ENCODE measurements at regions not wholly inside any gene's neighbourhood (a gene's known extent, or its start where the extent isn't known, plus 50 kb on each side); places are given as distances from the start of the nearest gene placed in this dataset.

DNA sequence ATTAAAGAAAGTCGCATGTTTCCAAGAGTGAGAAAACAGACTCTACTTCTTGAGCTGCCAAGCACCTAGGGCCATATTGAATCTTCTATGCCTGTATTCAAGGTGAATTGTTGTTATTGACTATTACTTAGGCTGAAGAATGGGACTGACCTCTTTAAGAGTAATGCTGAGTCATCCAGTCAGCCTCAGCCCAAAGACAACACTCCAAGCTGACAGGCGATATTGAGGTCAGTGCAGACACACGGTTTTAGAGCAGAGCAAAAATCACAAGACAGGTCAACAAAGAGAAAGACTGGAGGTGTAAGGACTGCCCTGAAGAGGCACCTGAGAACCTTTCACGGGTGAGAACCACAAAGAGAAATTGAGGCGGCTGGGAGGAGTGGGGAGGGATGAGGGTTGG, 146.9 kb downstream of the MIS18A start:
- TF ChIP-seq POLR2A (IDR thresholded peaks at IDR 0.05), result no peak
- TF ChIP-seq, protein P1, sequence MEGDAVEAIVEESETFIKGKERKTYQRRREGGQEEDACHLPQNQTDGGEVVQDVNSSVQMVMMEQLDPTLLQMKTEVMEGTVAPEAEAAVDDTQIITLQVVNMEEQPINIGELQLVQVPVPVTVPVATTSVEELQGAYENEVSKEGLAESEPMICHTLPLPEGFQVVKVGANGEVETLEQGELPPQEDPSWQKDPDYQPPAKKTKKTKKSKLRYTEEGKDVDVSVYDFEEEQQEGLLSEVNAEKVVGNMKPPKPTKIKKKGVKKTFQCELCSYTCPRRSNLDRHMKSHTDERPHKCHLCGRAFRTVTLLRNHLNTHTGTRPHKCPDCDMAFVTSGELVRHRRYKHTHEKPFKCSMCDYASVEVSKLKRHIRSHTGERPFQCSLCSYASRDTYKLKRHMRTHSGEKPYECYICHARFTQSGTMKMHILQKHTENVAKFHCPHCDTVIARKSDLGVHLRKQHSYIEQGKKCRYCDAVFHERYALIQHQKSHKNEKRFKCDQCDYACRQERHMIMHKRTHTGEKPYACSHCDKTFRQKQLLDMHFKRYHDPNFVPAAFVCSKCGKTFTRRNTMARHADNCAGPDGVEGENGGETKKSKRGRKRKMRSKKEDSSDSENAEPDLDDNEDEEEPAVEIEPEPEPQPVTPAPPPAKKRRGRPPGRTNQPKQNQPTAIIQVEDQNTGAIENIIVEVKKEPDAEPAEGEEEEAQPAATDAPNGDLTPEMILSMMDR (IDR thresholded peaks at IDR 0.05), result no peak
- Histone ChIP-seq H3K9me3 (no peaks in the 10 kb centered on the region), H3K4me1 (no peaks in the 10 kb centered on the region), H3K4me3 (no peak overlapping the region), H3K27ac (no peak overlapping the region), H3K36me3 (no peaks in the 10 kb centered on the region), H3K27me3 (no peaks in the 10 kb centered on the region)
- intact Hi-C loops (cut with DNase I), result no loop called here
- DNase-seq (no peak), ATAC-seq (peak in 2 of 4 donors; percentile 56 to 75)
- WGBS (ENCODE audit: insufficient coverage, low coverage, low lambda C conversion rate, missing lambda C conversion rate), result 49% methylated on average over 5 of the region's 5 CpGs

DNA sequence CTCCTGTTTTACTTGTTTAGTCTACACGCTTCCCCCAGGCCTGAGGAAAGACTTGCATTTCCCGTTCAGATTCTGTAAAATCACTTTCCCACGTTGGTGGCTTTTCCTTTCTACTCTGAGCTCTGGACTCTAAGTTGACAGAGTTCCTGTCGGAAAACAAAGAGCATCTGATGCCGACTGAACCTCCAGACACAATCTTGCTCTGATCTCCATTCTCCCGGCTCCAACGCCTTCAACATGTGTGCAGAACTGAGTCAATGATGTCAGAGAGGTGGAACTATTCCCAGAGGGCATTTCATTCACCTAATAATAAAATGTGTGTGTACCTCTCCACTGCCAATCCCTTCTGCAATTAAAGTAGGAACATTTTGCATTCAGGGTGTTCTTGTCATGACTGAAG, 147.7 kb downstream of the MIS18A start:
- intact Hi-C loops (cut with DNase I), result no loop called here
- Histone ChIP-seq H3K4me1 (no peaks in the 10 kb centered on the region), H3K27me3 (no peaks in the 10 kb centered on the region), H3K4me3 (no peak overlapping the region), H3K9me3 (no peaks in the 10 kb centered on the region), H3K36me3 (no peaks in the 10 kb centered on the region), H3K27ac (no peak overlapping the region)
- WGBS (ENCODE audit: insufficient coverage, low coverage, low lambda C conversion rate, missing lambda C conversion rate), result 54% methylated on average over 7 of the region's 7 CpGs
- TF ChIP-seq POLR2A (IDR thresholded peaks at IDR 0.05), result no peak
- TF ChIP-seq, protein P1 (IDR thresholded peaks at IDR 0.05), result no peak
- no peak for DNase-seq
- ATAC-seq, result no peak

- Histone ChIP-seq H3K4me3 (no peak overlapping the region), H3K27ac (no peak overlapping the region), H3K36me3 (no peaks in the 10 kb centered on the region), H3K27me3 (no peaks in the 10 kb centered on the region), H3K9me3 (no peaks in the 10 kb centered on the region), H3K4me1 (no peaks in the 10 kb centered on the region)
- 80% methylated on average over 5 of the region's 5 CpGs for WGBS (ENCODE audit: insufficient coverage, low coverage, low lambda C conversion rate, missing lambda C conversion rate)
- TF ChIP-seq, protein P1 (IDR thresholded peaks at IDR 0.05), result no peak
- TF ChIP-seq POLR2A (IDR thresholded peaks at IDR 0.05), result no peak
- ATAC-seq, result no peak
- intact Hi-C loops (cut with DNase I), result no loop called here
- DNase-seq, result no peak
These were observed 148.6 kb downstream of the MIS18A start for GRCh38 chr21:32130031-32130891.

DNA sequence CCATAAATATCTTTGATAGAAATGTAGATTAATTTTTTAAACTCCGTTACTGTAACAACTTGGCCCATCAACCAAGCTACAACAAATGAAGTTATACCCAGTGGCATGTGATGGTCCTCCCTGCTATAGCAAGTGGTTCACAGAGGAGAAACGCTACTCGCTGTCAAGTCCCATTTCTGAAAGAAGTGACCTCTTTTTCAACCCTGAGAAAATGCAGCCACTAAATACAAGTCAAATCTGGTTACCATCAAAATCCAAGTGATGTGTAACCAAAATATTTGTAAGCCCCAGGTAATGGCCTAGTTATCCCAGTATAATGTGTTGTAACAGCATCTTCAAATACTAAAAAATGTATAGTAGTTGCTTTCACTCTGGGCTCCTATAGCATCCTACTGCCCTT, 151.8 kb downstream of the MIS18A start:
- Histone ChIP-seq H3K9me3 (no peaks in the 10 kb centered on the region), H3K27me3 (no peaks in the 10 kb centered on the region), H3K4me1 (no peaks in the 10 kb centered on the region), H3K4me3 (no peak overlapping the region), H3K36me3 (no peaks in the 10 kb centered on the region), H3K27ac (no peak overlapping the region)
- WGBS (ENCODE audit: insufficient coverage, low coverage, low lambda C conversion rate, missing lambda C conversion rate), result 77% methylated on average over 3 of the region's 3 CpGs
- TF ChIP-seq POLR2A (IDR thresholded peaks at IDR 0.05), result no peak
- TF ChIP-seq, protein P1 (IDR thresholded peaks at IDR 0.05), result no peak
- DNase-seq (no peak), ATAC-seq (no peak)
- intact Hi-C loops (cut with DNase I), result no loop called here
